BLaER1 (cell line): ENCODE measurements at regions not wholly inside any gene's neighbourhood (a gene's known extent, or its start where the extent isn't known, plus 50 kb on each side); places are given as distances from the start of the nearest gene placed in this dataset.

ENCODE experiments used
- H3K27ac ChIP-seq: shearing (Covaris generic); formaldehyde crosslinking; 2 replicates; pipeline ENCODE4 v1.8.1; 2022
- H3K27me3 ChIP-seq: shearing (Covaris generic); formaldehyde crosslinking; 2 replicates; pipeline ENCODE4 v1.8.1; 2022
- H3K36me3 ChIP-seq: shearing (Covaris generic); formaldehyde crosslinking; 2 replicates; pipeline ENCODE4 v1.8.1; 2022
- H3K4me1 ChIP-seq: shearing (Covaris generic); formaldehyde crosslinking; 2 replicates; pipeline ENCODE4 v1.8.1; 2022
- H3K4me2 ChIP-seq: shearing (Covaris generic); formaldehyde crosslinking; 2 replicates; pipeline ENCODE4 v1.8.1; 2022
- H3K4me3 ChIP-seq: shearing (Covaris generic); formaldehyde crosslinking; 2 replicates; pipeline ENCODE4 v1.8.1; 2022
- H3K9ac ChIP-seq: shearing (Covaris generic); formaldehyde crosslinking; 2 replicates; pipeline ENCODE4 v1.8.1; 2022
- H3K9me3 ChIP-seq: shearing (Covaris generic); formaldehyde crosslinking; 2 replicates; pipeline ENCODE4 v1.8.1; 2022
- H4K20me1 ChIP-seq: shearing (Covaris generic); formaldehyde crosslinking; 2 replicates; pipeline ENCODE4 v1.8.1; 2022
- Cebpa-rat ChIP-seq: shearing (Covaris generic); IDR thresholded peaks from 2 replicates; pipeline ENCODE4 v1.8.1; 2022

DNA sequence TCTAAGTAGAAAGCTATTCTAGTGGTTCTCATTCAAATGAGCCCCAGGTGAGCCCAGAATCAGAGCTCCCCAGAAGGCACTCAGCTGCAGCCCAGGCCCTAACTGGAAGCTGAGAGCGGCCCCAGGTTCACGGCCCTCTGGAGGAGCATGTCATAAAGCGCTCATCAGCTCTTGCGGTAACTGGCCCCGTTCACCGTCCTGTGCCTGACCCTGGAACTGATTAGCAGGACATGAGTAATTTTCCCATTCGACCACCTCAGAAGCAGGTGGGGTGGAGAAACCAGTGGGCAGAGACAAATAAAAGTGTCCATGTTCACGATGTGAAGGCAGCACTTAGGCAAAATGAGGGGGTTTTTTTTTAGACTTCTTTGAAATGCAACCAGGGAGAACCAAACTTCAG, 136.1 kb upstream of the LYZL2 start:
- Histone ChIP-seq H3K4me3 (no peak overlapping the region), H3K9me3 (peaks cover 34% of the 10 kb centered on the region), H4K20me1 (no peaks in the 10 kb centered on the region), H3K36me3 (no peaks in the 10 kb centered on the region), H3K27ac (no peak overlapping the region), H3K9ac (no peak overlapping the region), H3K4me1 (no peaks in the 10 kb centered on the region), H3K4me2 (no peak overlapping the region), H3K27me3 (no peaks in the 10 kb centered on the region)
- no peak for TF ChIP-seq Cebpa-rat

DNA sequence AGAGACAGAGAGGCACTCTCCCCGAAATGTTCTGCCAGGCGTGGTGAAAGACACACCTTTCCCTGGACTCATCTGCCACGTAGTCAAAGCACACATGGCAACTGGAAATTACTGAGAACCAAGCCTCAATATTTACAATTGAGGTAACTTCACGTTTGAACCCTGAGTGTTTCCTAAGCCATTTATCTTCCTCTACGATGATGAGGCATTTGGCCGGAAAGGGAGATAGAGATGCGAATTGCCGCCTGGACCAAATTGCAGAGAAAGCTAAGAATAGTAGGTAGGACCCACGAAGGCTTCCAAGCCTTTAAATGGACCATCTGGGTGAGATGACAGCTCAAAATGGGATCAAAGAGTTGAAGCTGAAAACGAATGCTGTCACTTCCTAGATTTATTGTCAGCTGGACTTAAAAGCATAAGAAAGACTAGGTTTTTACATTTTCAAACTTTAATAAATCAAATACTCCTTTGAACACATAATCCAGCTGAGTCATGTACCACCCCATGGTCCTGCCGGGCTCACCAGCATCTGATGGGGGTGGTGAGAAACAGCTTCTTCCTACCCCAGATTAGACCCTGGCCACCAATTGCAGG, 135.6 kb upstream of the LYZL2 start:
- TF ChIP-seq Cebpa-rat, result no peak
- Histone ChIP-seq H3K4me2 (no peak overlapping the region), H3K9me3 (peaks cover 29% of the 10 kb centered on the region), H3K27ac (no peak overlapping the region), H3K36me3 (no peaks in the 10 kb centered on the region), H3K27me3 (no peaks in the 10 kb centered on the region), H4K20me1 (no peaks in the 10 kb centered on the region), H3K4me3 (no peak overlapping the region), H3K4me1 (no peaks in the 10 kb centered on the region), H3K9ac (no peak overlapping the region)

DNA sequence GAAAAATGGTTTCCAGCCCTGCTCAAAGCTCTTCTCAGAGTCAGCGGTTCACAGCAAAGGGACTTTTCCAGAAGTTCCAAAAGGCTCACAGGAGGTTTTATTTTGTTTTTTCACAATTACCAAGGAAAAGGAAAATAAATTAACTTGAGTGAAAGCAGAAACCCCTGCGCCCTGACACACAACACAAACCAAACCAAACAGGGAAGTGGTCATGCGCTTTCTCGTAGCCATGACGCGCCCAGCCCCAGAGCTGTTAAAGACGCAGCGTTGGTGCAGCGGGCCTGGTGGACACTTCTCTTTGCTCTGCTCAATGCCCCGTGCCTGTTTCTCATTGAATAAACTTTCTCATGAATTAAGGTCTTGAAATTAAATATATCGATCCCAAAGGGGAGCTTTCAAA, 134.4 kb upstream of the LYZL2 start:
- no peak overlapping the region for H3K27ac ChIP-seq
- no peaks in the 10 kb centered on the region for H3K27me3 ChIP-seq
- peaks cover 17% of the 10 kb centered on the region for H3K9me3 ChIP-seq
- H3K9ac ChIP-seq, result no peak overlapping the region
- no peaks in the 10 kb centered on the region for H3K4me1 ChIP-seq
- no peak for TF ChIP-seq Cebpa-rat
- no peaks in the 10 kb centered on the region for H4K20me1 ChIP-seq
- H3K36me3 ChIP-seq, result no peaks in the 10 kb centered on the region
- H3K4me3 ChIP-seq, result no peak overlapping the region
- H3K4me2 ChIP-seq, result no peak overlapping the region

DNA sequence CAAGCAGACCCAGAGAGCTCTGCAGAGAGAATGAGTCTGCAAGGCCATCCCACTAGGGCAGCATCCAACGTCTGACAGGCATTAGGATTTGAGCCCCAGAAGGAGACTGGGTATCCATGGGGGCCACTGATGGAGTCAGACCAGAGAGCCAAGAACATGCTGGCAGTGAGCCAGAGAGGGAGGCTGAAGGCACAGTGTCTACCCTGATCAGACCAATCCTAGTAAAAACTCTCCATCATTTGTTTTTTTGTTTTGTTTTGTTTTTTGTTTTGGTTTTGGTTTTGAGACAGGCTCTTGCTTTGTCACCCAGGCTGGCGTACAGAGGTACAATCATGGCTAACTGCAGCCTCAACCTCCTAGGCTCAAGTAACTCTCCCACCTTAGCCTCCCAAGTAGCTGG, 133.1 kb upstream of the LYZL2 start:
- no peak overlapping the region for H3K4me2 ChIP-seq
- H3K4me3 ChIP-seq, result no peak overlapping the region
- H3K4me1 ChIP-seq, result no peaks in the 10 kb centered on the region
- no peak for TF ChIP-seq Cebpa-rat
- no peaks in the 10 kb centered on the region for H3K27me3 ChIP-seq
- H4K20me1 ChIP-seq, result no peaks in the 10 kb centered on the region
- no peak overlapping the region for H3K9ac ChIP-seq
- peaks cover 9% of the 10 kb centered on the region; the same call in 1 of the 2 replicates for H3K9me3 ChIP-seq
- H3K36me3 ChIP-seq, result no peaks in the 10 kb centered on the region
- H3K27ac ChIP-seq, result no peak overlapping the region

GRCh38 chr10:30759423-30759822, 129.9 kb upstream of the LYZL2 start:
- Histone ChIP-seq H3K4me2 (no peak overlapping the region), H3K4me3 (no peak overlapping the region), H3K27ac (no peak overlapping the region), H3K36me3 (no peaks in the 10 kb centered on the region), H4K20me1 (no peaks in the 10 kb centered on the region), H3K27me3 (no peaks in the 10 kb centered on the region), H3K9me3 (peaks cover 6% of the 10 kb centered on the region; the same call in 1 of the 2 replicates), H3K4me1 (no peaks in the 10 kb centered on the region), H3K9ac (no peak overlapping the region)
- no peak for TF ChIP-seq Cebpa-rat

GRCh38 chr10:30758338-30758737, 128.8 kb upstream of the LYZL2 start:
- Histone ChIP-seq H3K9ac (no peak overlapping the region), H3K27me3 (no peaks in the 10 kb centered on the region), H3K4me3 (no peak overlapping the region), H3K9me3 (peaks cover 6% of the 10 kb centered on the region; the same call in 1 of the 2 replicates), H3K36me3 (no peaks in the 10 kb centered on the region), H4K20me1 (no peaks in the 10 kb centered on the region), H3K4me1 (no peaks in the 10 kb centered on the region), H3K27ac (no peak overlapping the region), H3K4me2 (no peak overlapping the region)
- no peak for TF ChIP-seq Cebpa-rat

- Histone ChIP-seq H3K4me1 (no peaks in the 10 kb centered on the region), H3K27me3 (no peaks in the 10 kb centered on the region), H3K36me3 (no peaks in the 10 kb centered on the region), H3K9ac (no peak overlapping the region), H3K9me3 (peaks cover 6% of the 10 kb centered on the region; the same call in 1 of the 2 replicates), H3K27ac (no peak overlapping the region), H3K4me2 (no peak overlapping the region), H4K20me1 (no peaks in the 10 kb centered on the region), H3K4me3 (no peak overlapping the region)
- TF ChIP-seq Cebpa-rat, result no peak; the same call in 1 of the 2 replicates
Measured at GRCh38 chr10:30756896-30757295, 127.3 kb upstream of the LYZL2 start.

DNA sequence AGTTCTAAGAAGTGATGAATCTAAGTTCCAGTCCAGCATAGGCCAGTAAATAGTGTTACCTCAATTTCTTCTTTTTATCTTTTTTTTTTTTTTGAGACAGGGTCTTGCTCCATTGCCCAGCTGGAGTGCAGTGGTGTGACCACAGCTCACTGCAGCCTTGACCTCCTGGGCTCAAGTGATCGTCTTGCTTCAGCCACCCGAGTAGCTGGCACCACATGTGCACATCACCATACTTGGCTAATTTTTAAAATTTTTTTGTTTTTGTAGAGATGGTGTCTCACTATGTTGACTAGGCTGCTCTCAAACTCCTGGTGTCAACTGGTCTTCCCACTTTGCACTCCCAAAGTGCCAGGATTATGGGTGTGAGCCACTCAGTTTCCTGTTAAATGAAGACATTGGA, 126.6 kb upstream of the LYZL2 start:
- no peaks in the 10 kb centered on the region for H3K27me3 ChIP-seq
- no peak overlapping the region for H3K4me2 ChIP-seq
- no peaks in the 10 kb centered on the region for H3K36me3 ChIP-seq
- peaks cover 2% of the 10 kb centered on the region; the same call in 1 of the 2 replicates for H3K4me1 ChIP-seq
- no peak overlapping the region for H3K9ac ChIP-seq
- no peak overlapping the region for H3K27ac ChIP-seq
- no peak overlapping the region for H3K4me3 ChIP-seq
- no peak for TF ChIP-seq Cebpa-rat
- peaks cover 3% of the 10 kb centered on the region; the same call in 1 of the 2 replicates for H3K9me3 ChIP-seq
- no peaks in the 10 kb centered on the region for H4K20me1 ChIP-seq

- Histone ChIP-seq H3K4me1 (peaks cover 7% of the 10 kb centered on the region; the same call in 1 of the 2 replicates), H3K4me2 (no peak overlapping the region), H4K20me1 (no peaks in the 10 kb centered on the region), H3K36me3 (no peaks in the 10 kb centered on the region), H3K27me3 (no peaks in the 10 kb centered on the region), H3K4me3 (no peak overlapping the region), H3K9me3 (no peaks in the 10 kb centered on the region), H3K9ac (no peak overlapping the region), H3K27ac (no peak overlapping the region)
- TF ChIP-seq Cebpa-rat, result no peak
Measured at GRCh38 chr10:30755441-30755953, 125.9 kb upstream of the LYZL2 start.

DNA sequence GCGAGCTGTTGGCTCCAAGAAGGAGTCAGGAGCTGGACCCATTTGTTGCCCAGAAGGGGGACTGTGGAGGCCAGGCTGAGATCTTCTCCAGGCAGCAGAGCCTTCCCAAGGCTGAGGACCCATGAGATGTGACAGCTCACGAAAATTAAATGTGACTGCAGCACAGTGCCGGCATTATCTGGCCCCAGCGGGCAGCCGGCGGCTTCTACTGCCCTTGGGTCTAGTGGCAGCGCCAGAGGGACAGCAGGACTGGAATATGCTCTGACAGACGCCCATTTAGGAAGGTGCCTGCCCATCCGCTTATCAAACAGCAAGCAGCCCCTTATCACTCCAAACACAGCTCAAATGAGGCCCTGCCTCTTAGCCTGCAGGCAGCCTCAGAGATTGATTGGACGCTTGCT, 122.9 kb upstream of the LYZL2 start:
- H3K4me2 ChIP-seq, result no peak overlapping the region
- H3K36me3 ChIP-seq, result no peaks in the 10 kb centered on the region
- H3K4me3 ChIP-seq, result no peak overlapping the region
- peaks cover 7% of the 10 kb centered on the region; the same call in 1 of the 2 replicates for H3K4me1 ChIP-seq
- H3K9ac ChIP-seq, result no peak overlapping the region
- H4K20me1 ChIP-seq, result no peaks in the 10 kb centered on the region
- no peak for TF ChIP-seq Cebpa-rat
- no peaks in the 10 kb centered on the region for H3K27me3 ChIP-seq
- no peaks in the 10 kb centered on the region for H3K9me3 ChIP-seq
- H3K27ac ChIP-seq, result no peak overlapping the region
